Fibroblast of lung (primary cell): ENCODE measurements at regions not wholly inside any gene's neighbourhood (a gene's known extent, or its start where the extent isn't known, plus 50 kb on each side); places are given as distances from the start of the nearest gene placed in this dataset.

ENCODE experiments used
- DNase-seq, 2 donors: peaks; one replicate each; pipeline versions ENCODE4 v3.0.0 to v3.0.0-alpha.2; 2010; ENCODE audit warnings: low read depth in 2 of 2
- H2AFZ ChIP-seq: 2 replicates; pipeline ENCODE4 v1.5.1; 2012; ENCODE audit warnings: low read length, control low read depth, inconsistent platforms
- H3K27ac ChIP-seq: 2 replicates; pipeline ENCODE4 v1.5.1; 2011; ENCODE audit warnings: low read length, control low read depth; ENCODE audit not compliant: insufficient read depth
- H3K27me3 ChIP-seq: 2 replicates; pipeline ENCODE4 v1.5.1; 2011; ENCODE audit warnings: mild to moderate bottlenecking, low read length; ENCODE audit not compliant: control insufficient read depth, insufficient read depth
- H3K36me3 ChIP-seq: 2 replicates; pipeline ENCODE4 v1.5.1; 2011; ENCODE audit warnings: low read length; ENCODE audit not compliant: control insufficient read depth, insufficient read depth
- H3K4me1 ChIP-seq: 2 replicates; pipeline ENCODE4 v1.5.1; 2011; ENCODE audit warnings: low read length; ENCODE audit not compliant: control insufficient read depth, insufficient read depth; ENCODE audit errors: extremely low read depth
- H3K4me2 ChIP-seq: 2 replicates; pipeline ENCODE4 v1.5.1; 2011; ENCODE audit warnings: low read length, control low read depth; ENCODE audit not compliant: insufficient read depth; ENCODE audit errors: extremely low read depth
- H3K4me3 ChIP-seq, 4 experiments: fragments of 200-600 bp in 1 of 4; sonication (generic) in 1 of 4; replicated peaks in 1 of 4; 2 replicates each; pipeline ENCODE4 v1.5.1; 2011 to 2016; ENCODE audit warnings: low read length in 4 of 4, low read depth in 3 of 4, mild to moderate bottlenecking in 3 of 4, control low read depth in 2 of 4, inconsistent platforms in 1 of 4, mixed read lengths in 1 of 4; ENCODE audit not compliant: insufficient read depth in 1 of 4; ENCODE audit errors: control extremely low read depth in 1 of 4
- H3K79me2 ChIP-seq: 2 replicates; pipeline ENCODE4 v1.5.1; 2012; ENCODE audit warnings: mild to moderate bottlenecking, low read length, inconsistent platforms; ENCODE audit not compliant: control insufficient read depth, insufficient read depth
- H3K9ac ChIP-seq: 2 replicates; pipeline ENCODE4 v1.5.1; 2011; ENCODE audit warnings: mild to moderate bottlenecking, low read length, control low read depth; ENCODE audit not compliant: insufficient read depth
- H3K9me3 ChIP-seq: 2 replicates; pipeline ENCODE4 v1.5.1; 2012; ENCODE audit warnings: low read depth, low read length; ENCODE audit not compliant: control insufficient read depth, insufficient read depth
- H4K20me1 ChIP-seq: 2 replicates; pipeline ENCODE4 v1.5.1; 2011; ENCODE audit warnings: low read length; ENCODE audit not compliant: control insufficient read depth, insufficient read depth; ENCODE audit errors: extremely low read depth
- CTCF ChIP-seq, 2 donors: IDR thresholded peaks in 1 of 2; conservative IDR thresholded peaks in 1 of 2; 1 replicate in 1 of 2; 2 replicates in 1 of 2; pipeline ENCODE4 v1.5.1; 2011 to 2012; ENCODE audit warnings: low read length in 2 of 2, control low read depth in 1 of 2, inconsistent platforms in 1 of 2, low read depth in 1 of 2, mild to moderate bottlenecking in 1 of 2
- EZH2 ChIP-seq: IDR thresholded peaks from 2 replicates; pipeline ENCODE4 v1.5.1; 2012; ENCODE audit warnings: low read length, control low read depth, mild to moderate bottlenecking; ENCODE audit errors: missing control alignments

- Histone ChIP-seq H3K79me2 (no peaks in the 10 kb centered on the region), H3K9ac (no peak overlapping the region), H3K4me1 (no peaks in the 10 kb centered on the region), H3K36me3 (no peaks in the 10 kb centered on the region), H2AFZ (no peak overlapping the region), H3K27ac (no peak overlapping the region), H4K20me1 (no peaks in the 10 kb centered on the region), H3K27me3 (no peaks in the 10 kb centered on the region), H3K4me3 (no peak overlapping the region), H3K9me3 (no peaks in the 10 kb centered on the region), H3K4me2 (no peak overlapping the region)
- no peak for DNase-seq
- TF ChIP-seq EZH2 (no peak), CTCF (conservative IDR thresholded peaks at IDR 0.05 in 1 of 2, IDR thresholded peaks at IDR 0.05 in 1 of 2; ENCODE audit: low read depth in 1 of 2, low read length in 2 of 2) (no peak)
Observed at GRCh38 chr20:43786885-43787284, 60.1 kb upstream of the GTSF1L start.

- Histone ChIP-seq H3K4me1 (no peaks in the 10 kb centered on the region), H3K27me3 (no peaks in the 10 kb centered on the region), H3K9me3 (no peaks in the 10 kb centered on the region), H3K9ac (no peak overlapping the region), H3K27ac (no peak overlapping the region), H3K79me2 (no peaks in the 10 kb centered on the region), H3K4me2 (no peak overlapping the region), H3K36me3 (no peaks in the 10 kb centered on the region), H2AFZ (no peak overlapping the region), H4K20me1 (no peaks in the 10 kb centered on the region), H3K4me3 (no peak overlapping the region)
- TF ChIP-seq CTCF (conservative IDR thresholded peaks at IDR 0.05 in 1 of 2, IDR thresholded peaks at IDR 0.05 in 1 of 2; ENCODE audit: low read depth in 1 of 2, low read length in 2 of 2) (no peak), EZH2 (no peak)
- DNase-seq: no peak
Observed at GRCh38 chr20:43781215-43781614, 54.4 kb upstream of the GTSF1L start.

GRCh38 chr20:43778375-43778774, 51.6 kb upstream of the GTSF1L start:
- no peaks in the 10 kb centered on the region for H4K20me1 ChIP-seq
- no peak overlapping the region for H2AFZ ChIP-seq
- H3K27me3 ChIP-seq: peaks cover 2% of the 10 kb centered on the region
- no peaks in the 10 kb centered on the region for H3K4me1 ChIP-seq
- H3K9me3 ChIP-seq: no peaks in the 10 kb centered on the region
- H3K27ac ChIP-seq: no peak overlapping the region
- no peak overlapping the region for H3K4me3 ChIP-seq
- peak in 1 of 2 donors; percentile 21 for DNase-seq
- H3K79me2 ChIP-seq: no peaks in the 10 kb centered on the region
- no peak overlapping the region for H3K4me2 ChIP-seq
- no peaks in the 10 kb centered on the region for H3K36me3 ChIP-seq
- no peak overlapping the region for H3K9ac ChIP-seq
- TF ChIP-seq EZH2 (no peak), CTCF (conservative IDR thresholded peaks at IDR 0.05 in 1 of 2, IDR thresholded peaks at IDR 0.05 in 1 of 2; ENCODE audit: low read depth in 1 of 2, low read length in 2 of 2) (no peak)
